Spleen (tissue), 7 donors: ENCODE measurements at regions not wholly inside any gene's neighbourhood (a gene's known extent, or its start where the extent isn't known, plus 50 kb on each side); places are given as distances from the start of the nearest gene placed in this dataset.

Experiments used
- CTCF ChIP-seq, 11 experiments: fragments of 200-600 bp in 7 of 11; fragments of 450-650 bp in 4 of 11; sonication (generic) in 4 of 11; IDR thresholded peaks in 8 of 11; conservative IDR thresholded peaks in 3 of 11; 1 replicate in 7 of 11; 2 replicates in 4 of 11; pipeline versions ENCODE4 v1.4.0 to v1.8.0; 2016 to 2021; ENCODE audit warnings: antibody characterized with exemption in 11 of 11, inconsistent platforms in 4 of 11, mild to moderate bottlenecking in 1 of 11
- POLR2AphosphoS5 ChIP-seq, 3 donors: sonication (generic); formaldehyde crosslinking; IDR thresholded peaks; one replicate each; pipeline ENCODE4 v1.5.1; 2017; ENCODE audit warnings: antibody characterized with exemption in 3 of 3
- donor health status: DM: no; HTN: no; CAD: no; lungs with moderate emphysema.
- donor health status: DM: no; HTN: no; CAD: no.
- donor health status: DM: no; HTN: no; CAD: no.

GRCh38 chr5:21181609-21182125, 1193.7 kb upstream of the CDH18 start:
- TF ChIP-seq POLR2AphosphoS5 (IDR thresholded peaks at IDR 0.05) (no peak), CTCF (IDR thresholded peaks at IDR 0.05 in 8 of 11, conservative IDR thresholded peaks at IDR 0.05 in 3 of 11) (no peak)
